ENCODE measurements at regions not wholly inside any gene's neighbourhood (a gene's known extent, or its start where the extent isn't known, plus 50 kb on each side); places are given as distances from the start of the nearest gene placed in this dataset.

- TF ChIP-seq CTCF (IDR thresholded peaks at IDR 0.05; ENCODE audit: insufficient read depth, low read depth, low read length, missing control alignments), result no peak
- DNase-seq (ENCODE audit: low read depth), result no peak
- no peak overlapping the region for H3K4me3 ChIP-seq (ENCODE audit: low read length)
Observed at GRCh38 chr2:105490956-105491355, 92.1 kb upstream of the FHL2 start.

- TF ChIP-seq CTCF (IDR thresholded peaks at IDR 0.05; ENCODE audit: insufficient read depth, low read depth, low read length, missing control alignments), result no peak
- no peak for DNase-seq (ENCODE audit: low read depth)
- H3K4me3 ChIP-seq (ENCODE audit: low read length), result no peak overlapping the region
Observed at GRCh38 chr2:105490204-105490603, 91.4 kb upstream of the FHL2 start.

- H3K4me3 ChIP-seq (ENCODE audit: low read length), result no peak overlapping the region
- DNase-seq (ENCODE audit: low read depth), result no peak
- no peak for TF ChIP-seq CTCF (IDR thresholded peaks at IDR 0.05; ENCODE audit: insufficient read depth, low read depth, low read length, missing control alignments)
Observed at GRCh38 chr2:105489168-105489878, 90.5 kb upstream of the FHL2 start.

GRCh38 chr2:105488285-105488684 is 89.4 kb upstream of the FHL2 start:
- no peak for TF ChIP-seq CTCF (IDR thresholded peaks at IDR 0.05; ENCODE audit: insufficient read depth, low read depth, low read length, missing control alignments)
- H3K4me3 ChIP-seq (ENCODE audit: low read length), result no peak overlapping the region
- DNase-seq (ENCODE audit: low read depth), result no peak

- TF ChIP-seq CTCF (IDR thresholded peaks at IDR 0.05; ENCODE audit: insufficient read depth, low read depth, low read length, missing control alignments), result no peak
- no peak overlapping the region for H3K4me3 ChIP-seq (ENCODE audit: low read length)
- no peak for DNase-seq (ENCODE audit: low read depth)
Observed at GRCh38 chr2:105487142-105488069, 88.6 kb upstream of the FHL2 start.

GRCh38 chr2:105486762-105487141 is 87.9 kb upstream of the FHL2 start:
- no peak for DNase-seq (ENCODE audit: low read depth)
- H3K4me3 ChIP-seq (ENCODE audit: low read length), result no peak overlapping the region
- TF ChIP-seq CTCF (IDR thresholded peaks at IDR 0.05; ENCODE audit: insufficient read depth, low read depth, low read length, missing control alignments), result no peak

Data from epithelial cell of esophagus (primary cell).